HG02885 (cell line): ENCODE measurements at regions not wholly inside any gene's neighbourhood (a gene's known extent, or its start where the extent isn't known, plus 50 kb on each side); places are given as distances from the start of the nearest gene placed in this dataset.
"Not testable (repeated sequence)": the region's sequence is repeated elsewhere in the genome, so short reads cannot be mapped to it uniquely, and the experiment has no call there.

Experiments used
- ATAC-seq: cut with Tn5 transposase; IDR thresholded peaks from one replicate; pipeline ENCODE4 v1.9.1; 2021; ENCODE audit warnings: mild to moderate bottlenecking; ENCODE audit not compliant: unreplicated experiment, poor library complexity

DNA sequence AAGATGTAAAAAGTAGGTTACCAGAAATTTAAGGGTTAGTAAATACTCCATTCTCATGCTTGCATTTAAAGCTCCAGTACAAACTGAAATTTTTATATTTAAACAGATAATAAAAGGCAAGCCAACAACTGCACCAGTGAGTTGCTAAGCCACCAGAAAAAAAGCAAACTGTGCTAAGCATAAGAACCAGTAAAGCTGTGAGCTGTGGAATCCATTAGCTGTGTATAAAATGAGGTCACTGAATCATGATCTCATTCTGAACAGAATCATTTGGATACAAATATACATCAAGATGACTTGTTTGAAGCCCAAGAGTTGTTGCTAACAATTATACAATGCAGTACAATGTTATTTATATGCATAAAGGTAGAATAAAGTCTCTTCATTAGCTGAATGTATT, 1312.2 kb downstream of the SI start:
- ATAC-seq, result no peak

DNA sequence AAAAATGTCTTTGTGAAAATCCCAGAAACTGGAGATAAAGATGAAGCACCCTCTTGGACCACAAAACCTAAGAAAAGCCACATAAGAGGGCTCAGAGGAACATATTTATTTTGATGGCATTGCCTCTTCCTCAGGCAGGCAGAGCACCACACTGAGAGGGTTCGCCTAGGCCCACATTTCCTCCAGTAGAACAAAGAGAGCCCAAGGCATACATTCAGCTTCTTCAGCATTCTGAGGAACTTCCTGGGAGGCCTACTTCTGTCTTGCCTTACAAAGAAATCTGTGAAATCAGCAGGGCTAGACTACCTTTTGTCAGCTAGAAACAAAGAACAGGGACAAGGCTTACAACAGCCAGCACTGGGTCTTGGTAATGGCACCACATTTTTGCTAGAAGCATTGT, 1325.3 kb downstream of the SI start:
- ATAC-seq, result no peak

DNA sequence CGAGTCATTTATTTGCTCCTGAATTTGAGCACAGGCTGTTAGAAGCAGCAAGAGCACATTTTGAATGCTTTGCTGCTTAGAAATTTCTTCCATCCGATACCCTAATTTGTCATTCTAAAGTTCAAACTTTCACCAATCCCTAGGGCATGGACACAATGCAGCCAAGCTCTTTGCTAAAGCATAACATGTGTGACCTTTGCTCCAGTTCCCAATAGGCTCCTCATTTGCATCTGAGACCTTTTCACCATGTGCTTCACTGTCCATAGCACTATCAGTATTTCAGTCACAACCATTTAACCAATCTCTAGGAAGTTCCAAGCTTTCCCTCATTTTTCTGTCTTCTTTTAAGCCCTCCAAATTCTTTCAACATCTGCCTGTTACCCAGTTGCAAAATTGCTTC, 1333.1 kb downstream of the SI start:
- ATAC-seq, result no peak

DNA sequence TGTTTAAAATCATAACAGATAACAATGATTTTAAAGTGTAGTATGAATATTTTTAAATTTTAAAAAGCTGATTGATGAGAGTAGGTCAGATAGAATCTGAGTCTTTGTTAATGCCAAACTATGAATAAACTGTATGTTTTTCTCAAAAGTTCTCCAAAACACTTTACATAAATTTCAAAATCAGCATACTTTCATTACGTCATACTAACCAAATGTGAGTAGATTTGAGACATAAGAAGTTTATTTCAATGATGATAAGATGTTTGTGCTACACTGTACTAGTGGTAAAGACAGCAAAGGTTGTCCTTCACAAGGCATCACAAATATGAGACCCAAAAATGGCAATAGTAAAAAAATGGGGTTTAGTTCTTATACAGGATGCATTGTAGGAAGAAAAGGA, 1342.9 kb downstream of the SI start:
- no peak for ATAC-seq

DNA sequence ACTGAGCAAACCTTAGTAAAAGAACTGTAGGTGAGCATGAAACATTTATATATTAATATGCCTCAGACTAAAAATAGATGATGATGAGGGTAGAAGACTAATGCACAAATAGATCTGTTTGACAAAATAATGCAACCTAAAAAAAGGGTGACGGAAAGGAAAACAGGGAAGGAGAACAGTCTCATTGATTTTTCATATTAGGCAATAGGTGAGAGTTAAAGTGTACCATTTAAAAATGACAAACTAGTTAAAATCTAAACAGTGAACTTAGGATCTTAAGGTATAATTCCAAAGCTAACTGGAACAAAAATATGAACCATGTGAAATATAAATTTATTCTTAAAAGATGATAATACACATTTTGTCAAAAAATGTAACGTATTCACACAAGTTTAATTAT, 1347.6 kb downstream of the SI start:
- ATAC-seq, result no peak

DNA sequence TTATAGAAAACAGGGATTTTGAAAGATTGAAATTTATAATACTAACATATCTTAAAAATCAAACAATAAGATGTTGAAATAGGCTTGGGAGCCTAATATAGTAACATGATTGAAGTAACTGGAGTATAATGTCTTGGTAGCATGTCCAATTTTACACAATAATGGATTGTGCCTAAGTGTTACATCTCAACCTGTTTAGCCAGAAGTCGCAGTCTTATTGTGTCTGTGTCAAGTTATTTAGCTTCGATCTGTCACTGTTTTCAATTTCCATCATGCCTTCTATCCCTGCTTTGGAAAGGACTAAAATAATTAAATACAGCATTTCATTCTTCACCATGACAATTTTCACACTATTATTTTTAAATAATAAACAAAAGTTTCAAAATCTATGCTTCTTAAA, 1352.2 kb downstream of the SI start:
- ATAC-seq, result no peak

DNA sequence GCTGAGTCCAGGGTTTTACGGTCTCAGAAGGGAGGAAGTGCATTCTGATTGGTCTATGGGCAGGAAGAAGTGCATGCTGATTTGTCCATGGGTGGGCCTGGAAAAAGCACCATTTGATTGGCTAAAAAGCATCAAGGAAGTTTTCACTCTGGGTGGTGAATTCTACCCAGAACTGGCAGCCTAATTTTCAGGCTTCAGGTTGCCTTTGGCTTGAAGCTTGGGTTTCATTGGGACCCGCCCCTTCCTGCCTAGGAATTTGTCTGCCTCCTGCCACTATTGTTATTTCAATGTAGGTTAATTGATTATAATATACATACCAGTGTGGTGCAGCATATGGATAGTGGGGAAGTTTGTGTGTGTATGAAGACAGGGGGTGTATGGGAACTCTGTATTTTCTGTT, 1355.9 kb downstream of the SI start:
- no peak for ATAC-seq

DNA sequence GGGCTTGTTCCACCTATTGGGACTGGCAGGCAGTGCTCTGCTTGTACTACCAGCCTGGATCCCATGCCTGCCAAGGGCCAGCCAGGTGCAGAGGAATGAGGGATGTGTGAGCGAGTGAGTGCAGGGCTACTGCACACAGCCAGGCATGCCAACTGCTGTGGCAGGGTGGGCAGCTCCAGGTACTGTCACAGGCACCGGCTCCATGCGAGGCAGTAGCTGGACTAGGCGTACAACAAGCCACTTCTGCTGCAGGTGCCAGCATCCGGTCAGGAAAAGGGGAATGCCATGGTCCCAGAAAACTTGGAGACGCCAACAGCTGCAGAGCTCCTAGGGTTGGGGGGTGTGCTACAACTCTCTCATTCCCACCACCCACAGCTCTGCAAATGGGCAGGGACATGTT, 1356.7 kb downstream of the SI start:
- no peak for ATAC-seq

DNA sequence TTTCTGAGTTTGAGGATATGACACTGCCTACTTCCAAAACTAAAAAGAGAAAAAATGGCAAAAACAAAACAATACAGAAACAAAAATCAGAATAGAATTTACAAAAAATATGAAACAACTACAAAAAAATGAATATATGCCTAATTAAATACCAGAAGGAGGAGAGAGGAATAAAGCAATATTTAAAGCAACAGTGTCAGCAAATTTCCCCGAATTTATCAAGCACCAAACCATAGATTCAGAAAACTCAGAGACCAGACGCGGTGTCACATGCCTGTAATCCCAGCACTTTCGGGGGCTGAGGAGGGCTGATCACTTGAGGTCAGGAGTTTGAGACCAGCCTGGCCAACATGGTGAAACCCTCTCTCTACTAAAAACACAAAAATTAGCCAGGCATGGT, 1360.9 kb downstream of the SI start:
- ATAC-seq, result no peak

DNA sequence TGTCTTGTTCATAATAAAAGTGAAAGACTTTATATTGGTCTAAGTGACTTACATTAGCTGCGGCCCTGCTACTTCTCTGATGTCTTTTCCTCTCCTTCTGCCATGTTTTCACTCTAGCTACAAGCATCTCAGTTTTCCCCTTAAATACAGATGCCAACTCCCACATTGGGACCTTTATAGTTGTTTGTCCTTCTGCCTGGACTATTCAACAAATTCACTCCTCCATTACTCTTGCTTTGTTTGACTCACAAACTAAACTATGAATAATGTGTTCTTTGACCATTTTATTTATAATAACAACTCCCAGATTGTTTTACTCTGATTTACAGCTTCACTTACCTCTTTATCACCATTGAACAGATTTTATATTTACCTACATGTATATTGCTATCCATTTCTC, 1369.9 kb downstream of the SI start:
- no peak for ATAC-seq

DNA sequence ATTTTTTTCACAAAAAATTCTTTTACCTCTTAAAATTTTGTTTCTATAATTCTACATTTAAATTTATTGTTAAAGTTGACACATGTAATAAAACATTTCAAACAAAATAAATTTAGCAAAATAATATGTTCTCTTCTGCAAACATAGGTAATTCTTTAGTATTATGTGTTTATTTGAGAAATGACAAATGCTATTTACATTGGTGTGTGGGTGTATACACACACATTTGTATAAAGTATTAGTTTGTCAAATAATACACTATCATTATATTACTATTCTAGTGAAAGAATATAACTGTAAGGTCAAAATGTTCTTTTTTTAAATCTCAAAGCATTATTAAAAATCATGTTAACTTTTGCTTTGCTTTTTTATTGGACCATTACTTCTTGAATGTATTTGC, 1370.6 kb downstream of the SI start:
- ATAC-seq, result no peak

DNA sequence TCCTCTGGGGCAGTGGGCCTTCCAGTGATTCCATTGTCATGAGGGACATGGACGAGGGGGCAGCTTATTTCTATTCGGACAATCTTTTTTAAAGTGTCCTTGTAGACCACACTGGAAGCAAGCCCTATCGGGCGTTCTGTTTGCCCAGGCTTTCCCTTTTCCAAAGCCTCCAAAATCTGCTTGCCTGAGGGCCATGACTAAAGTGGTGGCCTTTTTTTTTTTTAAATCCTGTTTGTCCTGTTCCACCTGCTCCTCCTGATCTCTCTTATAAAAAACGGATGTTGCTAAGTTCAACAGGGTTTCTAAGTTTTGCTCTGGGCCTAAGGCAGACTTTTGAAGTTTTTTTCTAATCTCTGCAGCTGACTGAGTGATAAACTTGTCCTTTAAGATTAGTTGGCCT, 1380.1 kb downstream of the SI start:
- ATAC-seq, result not testable (repeated sequence)

DNA sequence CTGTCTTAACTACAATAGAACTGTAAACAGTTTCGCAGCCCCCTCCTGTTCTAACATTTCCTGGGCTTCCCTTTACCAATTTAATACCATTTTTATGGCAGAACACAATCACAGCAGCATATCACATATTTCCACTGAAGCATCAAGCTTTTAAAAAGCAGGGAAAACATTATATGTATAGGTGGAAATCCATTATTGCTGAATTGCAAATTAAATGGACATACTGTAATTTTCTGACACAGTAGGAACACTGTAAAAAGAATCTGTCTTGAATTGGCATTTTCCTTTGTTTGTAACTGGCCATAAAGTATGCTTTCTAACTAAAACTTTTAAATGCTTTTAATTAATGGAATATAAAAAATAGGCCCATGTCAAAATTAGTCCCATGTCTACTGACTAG, 1385.8 kb downstream of the SI start:
- no peak for ATAC-seq

DNA sequence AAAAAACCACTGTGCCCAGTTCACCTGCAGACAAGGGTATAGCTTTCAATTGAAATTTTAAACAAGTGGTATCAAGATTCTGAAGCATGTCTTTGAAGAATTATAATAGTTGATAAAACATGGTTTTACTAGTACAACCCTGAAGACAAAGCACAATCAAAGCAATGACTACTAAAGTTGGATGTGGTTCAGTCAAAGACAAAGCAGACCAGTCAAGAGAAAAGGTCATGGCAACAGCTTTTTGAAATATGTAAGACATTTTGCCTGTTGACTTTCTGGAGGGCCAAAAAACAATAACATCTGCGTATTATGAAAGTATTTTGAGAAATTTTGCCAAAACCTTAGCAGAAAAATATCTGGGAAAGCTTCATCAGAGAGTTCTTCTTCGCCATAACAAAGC, 1393.6 kb downstream of the SI start:
- no peak for ATAC-seq

DNA sequence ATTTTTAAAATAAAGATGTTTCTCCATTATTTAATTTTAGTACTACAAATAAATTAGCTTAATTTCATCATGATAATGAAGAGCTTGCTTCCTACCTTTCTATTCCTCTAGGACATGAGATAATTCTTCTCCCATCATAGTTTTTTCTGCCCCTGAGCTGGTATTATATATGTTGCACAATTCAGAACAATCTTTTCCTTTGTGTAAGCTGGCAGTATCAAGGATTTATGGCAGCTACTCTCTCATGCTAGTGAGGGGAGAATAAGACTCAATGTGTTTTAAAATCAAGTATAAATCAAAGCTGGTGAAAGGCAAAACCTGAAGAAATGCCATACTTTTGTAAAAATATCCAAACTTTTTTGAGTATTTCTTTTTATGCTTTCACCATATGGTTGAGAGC, 1405.3 kb downstream of the SI start:
- no peak for ATAC-seq

DNA sequence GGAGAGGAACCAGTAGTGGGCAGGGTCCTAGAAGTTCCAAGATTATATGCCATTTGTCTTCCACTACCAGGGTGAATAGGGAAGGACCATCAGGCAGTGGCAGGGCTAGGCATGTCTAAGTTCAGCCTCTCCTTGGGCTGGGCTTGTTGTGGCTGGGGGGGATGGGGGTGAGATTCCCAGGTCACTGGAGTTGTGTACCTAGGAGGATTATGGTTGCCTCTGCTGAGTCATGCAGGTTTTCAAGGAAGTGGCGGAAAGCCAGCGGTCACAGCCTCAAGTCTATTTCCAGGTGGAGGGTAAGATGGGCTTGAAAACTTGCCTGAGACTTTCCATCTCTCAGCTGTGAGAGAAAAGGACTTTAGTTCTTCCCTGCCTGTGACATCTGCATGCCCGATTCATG, 1407.1 kb downstream of the SI start:
- no peak for ATAC-seq

DNA sequence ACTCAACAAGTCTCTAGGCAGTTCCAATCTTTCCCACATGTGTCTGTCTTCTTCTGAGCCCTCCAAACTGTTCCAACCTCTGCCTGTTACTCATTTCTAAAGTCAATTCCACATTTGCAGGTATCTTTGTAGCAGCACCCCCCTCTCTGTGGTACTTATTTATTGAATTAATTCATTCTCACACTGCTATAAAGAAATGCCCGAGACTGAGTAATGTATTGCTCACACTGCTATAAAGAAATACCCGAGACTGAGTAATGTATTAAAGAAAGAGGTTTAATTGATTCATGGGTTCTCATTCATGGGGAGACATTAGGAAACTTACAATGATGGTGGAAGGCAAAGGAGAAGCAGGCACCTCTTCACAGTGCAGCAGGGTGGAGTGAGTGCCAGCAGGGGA, 1413.8 kb downstream of the SI start:
- no peak for ATAC-seq

DNA sequence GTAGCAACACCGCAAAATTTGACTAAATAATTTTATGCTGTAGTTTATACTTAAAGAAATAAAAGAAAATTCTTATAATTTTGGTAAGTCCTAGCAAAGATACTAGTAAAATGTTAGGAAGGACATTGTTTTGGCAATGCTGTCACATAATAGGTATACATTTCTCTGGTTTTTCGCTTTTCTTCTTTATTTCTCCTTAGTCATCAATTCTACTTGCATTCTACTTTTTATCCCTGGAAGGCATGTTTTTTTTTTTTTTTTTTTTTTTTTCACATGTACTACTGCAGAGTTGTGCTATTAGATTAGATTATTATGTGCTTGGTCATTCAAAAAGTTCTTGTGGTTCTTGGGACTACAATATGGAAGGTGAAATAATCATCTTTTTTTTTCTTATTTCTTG, 1421.2 kb downstream of the SI start:
- no peak for ATAC-seq

DNA sequence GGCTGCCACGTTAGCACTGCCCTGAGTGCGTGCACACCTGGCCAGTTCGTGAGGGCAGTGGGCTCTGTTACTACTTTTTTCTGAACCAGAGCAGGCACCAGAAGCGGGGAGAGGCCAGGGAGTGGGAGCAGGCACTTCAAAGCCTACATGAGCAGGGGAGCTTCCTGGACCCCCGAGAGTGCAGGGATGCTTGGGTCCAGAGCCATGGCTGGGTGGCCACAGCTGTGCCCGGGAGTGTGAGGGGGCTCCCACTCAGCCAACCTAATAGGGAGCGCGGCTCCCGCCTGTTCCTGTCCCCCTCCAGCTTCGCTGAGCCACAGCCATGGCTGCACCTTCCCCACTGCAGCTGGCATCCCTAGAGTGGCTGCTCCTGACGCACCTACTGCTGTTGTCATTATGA, 1423.3 kb downstream of the SI start:
- ATAC-seq, result no peak

DNA sequence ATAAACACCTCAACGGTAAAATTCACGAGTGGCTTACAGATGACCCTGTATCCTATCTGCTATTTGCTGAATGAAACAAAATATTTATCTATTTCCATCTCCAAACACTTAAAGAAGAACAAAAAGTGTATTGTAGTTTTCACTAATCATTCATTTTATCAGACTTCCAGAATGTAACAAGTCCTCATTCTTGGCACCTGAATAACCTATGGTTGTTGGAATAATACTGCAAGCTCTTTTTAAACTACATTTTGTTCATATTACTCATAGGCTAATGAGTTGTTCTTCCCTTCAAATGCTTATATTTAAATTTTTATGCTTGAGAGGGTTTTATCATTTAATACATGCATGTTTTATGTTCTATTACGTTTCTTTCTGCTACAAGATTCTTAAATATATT, 1434.1 kb downstream of the SI start:
- ATAC-seq, result no peak

DNA sequence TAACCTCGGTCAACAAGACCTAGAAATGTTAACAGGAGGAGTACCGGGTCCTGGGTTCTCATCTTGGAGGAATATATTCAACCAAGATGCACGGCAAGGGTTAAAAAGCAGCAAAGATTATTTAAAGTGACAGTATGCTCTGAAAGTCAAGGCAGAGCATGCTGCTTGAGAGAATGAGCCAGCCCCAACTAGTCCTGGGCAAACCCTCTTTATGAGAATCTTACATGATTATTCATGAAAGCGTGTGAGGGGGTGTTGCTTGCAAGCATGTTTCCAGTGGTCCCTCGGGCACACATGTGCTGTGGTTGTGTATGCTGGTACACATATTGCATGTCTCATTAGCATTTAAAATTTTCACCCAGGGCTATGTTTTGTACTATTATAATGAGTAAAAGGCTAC, 1445.6 kb downstream of the SI start:
- no peak for ATAC-seq

DNA sequence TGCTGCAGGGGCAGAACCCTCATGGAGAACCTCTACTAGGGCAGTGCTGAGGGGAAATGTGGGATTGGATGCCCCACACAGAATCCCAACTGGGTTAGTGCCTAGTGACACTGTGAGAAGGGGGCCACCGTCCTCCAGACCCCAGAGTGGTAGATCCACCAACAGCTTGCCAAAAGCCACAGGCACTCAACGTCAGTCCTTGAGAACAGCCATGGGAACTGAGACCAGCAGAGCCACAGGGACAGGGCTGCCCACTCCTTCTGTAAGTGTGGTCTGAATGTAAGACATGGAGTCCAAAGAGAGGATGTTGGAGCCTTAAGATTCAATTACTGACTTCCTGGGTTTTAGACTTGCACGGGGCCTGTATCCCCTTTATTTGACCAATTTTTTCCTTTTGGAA, 1451.5 kb downstream of the SI start:
- ATAC-seq, result no peak

DNA sequence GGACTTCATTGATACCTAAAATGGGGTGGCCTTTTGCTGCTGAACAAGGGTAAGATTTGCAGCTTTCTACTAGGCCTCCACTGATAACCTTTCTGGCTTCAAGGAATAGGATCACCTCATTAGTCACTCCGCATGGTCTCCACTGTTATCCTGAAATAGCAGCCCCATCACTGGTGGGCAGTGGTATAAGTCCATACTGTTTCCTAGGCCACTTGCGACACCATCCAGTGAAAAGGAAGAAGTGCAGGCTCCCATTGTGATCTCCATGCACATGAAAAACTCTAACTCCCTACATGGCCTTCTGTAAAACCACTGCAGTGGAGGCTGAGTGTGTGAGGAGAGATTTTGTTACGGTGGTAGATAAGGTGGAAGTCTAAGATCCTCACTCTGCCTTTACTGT, 1455.9 kb downstream of the SI start:
- ATAC-seq, result no peak

DNA sequence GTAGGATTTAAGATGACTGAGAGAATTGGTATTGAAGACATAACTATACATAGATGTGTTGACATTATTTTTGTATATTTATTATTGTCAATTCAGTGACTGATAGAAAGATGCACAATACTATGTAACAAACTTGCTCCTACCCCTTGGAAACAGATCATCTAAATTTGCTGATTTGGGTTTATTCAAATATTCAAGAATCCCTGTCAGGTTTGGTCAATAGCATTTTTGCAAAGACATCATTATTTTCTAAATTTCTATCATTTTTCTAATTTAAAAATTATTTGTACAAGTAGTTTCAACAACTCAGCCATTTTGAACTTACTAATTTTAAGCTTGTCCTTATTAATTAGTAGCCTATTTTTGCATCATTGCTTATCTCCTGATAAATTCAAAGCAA, 1463.4 kb downstream of the SI start:
- ATAC-seq, result no peak
